ENCODE measurements at regions not wholly inside any gene's neighbourhood (a gene's known extent, or its start where the extent isn't known, plus 50 kb on each side); places are given as distances from the start of the nearest gene placed in this dataset.
"Not testable (repeated sequence)": the region's sequence is repeated elsewhere in the genome, so short reads cannot be mapped to it uniquely, and the experiment has no call there.

GRCh38 chr5:21521157-21521556 lies 1332.0 kb downstream of the CDH12 start:
- not testable (repeated sequence) for H3K9me2 ChIP-seq (replicated peaks; ENCODE audit: insufficient read depth, low read length); DNase-seq; H3K27me3 ChIP-seq (replicated peaks; ENCODE audit: insufficient read depth, low read length)

GRCh38 chr5:21496926-21497325 lies 1356.2 kb downstream of the CDH12 start:
- H4K20me1 ChIP-seq (ENCODE audit: insufficient read depth, low read length); H3K36me3 ChIP-seq (replicated peaks; ENCODE audit: insufficient read depth, low read length); H3K9me3 ChIP-seq (replicated peaks; ENCODE audit: insufficient read depth, low read length); H3K27me3 ChIP-seq (replicated peaks; ENCODE audit: insufficient read depth, low read length); H3K4me1 ChIP-seq (ENCODE audit: low read length); H3F3A ChIP-seq (ENCODE audit: insufficient read depth, low read length); H3K9me2 ChIP-seq (replicated peaks; ENCODE audit: insufficient read depth, low read length); H3K4me3 ChIP-seq (ENCODE audit: low read length); H3K9ac ChIP-seq (ENCODE audit: low read length); H3K27ac ChIP-seq (ENCODE audit: low read length); H3K4me2 ChIP-seq (ENCODE audit: low read depth, low read length); H3K79me2 ChIP-seq (ENCODE audit: low read length); DNase-seq; H2AFZ ChIP-seq (ENCODE audit: low read length): not testable (repeated sequence)

More at GRCh38 chr5:21521157-21521556, 1332.0 kb downstream of the CDH12 start:
- not testable (repeated sequence) for H3K4me3 ChIP-seq (ENCODE audit: low read length); H3K79me2 ChIP-seq (ENCODE audit: low read length); H3K36me3 ChIP-seq (replicated peaks; ENCODE audit: insufficient read depth, low read length); H4K20me1 ChIP-seq (ENCODE audit: insufficient read depth, low read length); H3K9ac ChIP-seq (ENCODE audit: low read length); H3F3A ChIP-seq (ENCODE audit: insufficient read depth, low read length); H3K27ac ChIP-seq (ENCODE audit: low read length); H3K9me3 ChIP-seq (replicated peaks; ENCODE audit: insufficient read depth, low read length); H3K4me2 ChIP-seq (ENCODE audit: low read depth, low read length); H2AFZ ChIP-seq (ENCODE audit: low read length); H3K4me1 ChIP-seq (ENCODE audit: low read length)

GRCh38 chr5:21496056-21496455 lies 1357.1 kb downstream of the CDH12 start:
- not testable (repeated sequence) for H3K79me2 ChIP-seq (ENCODE audit: low read length); H3K9ac ChIP-seq (ENCODE audit: low read length); DNase-seq; H3K9me3 ChIP-seq (replicated peaks; ENCODE audit: insufficient read depth, low read length); H3K4me3 ChIP-seq (ENCODE audit: low read length); H3K4me1 ChIP-seq (ENCODE audit: low read length); H3K36me3 ChIP-seq (replicated peaks; ENCODE audit: insufficient read depth, low read length); H3K27ac ChIP-seq (ENCODE audit: low read length); H3K9me2 ChIP-seq (replicated peaks; ENCODE audit: insufficient read depth, low read length); H4K20me1 ChIP-seq (ENCODE audit: insufficient read depth, low read length); H3F3A ChIP-seq (ENCODE audit: insufficient read depth, low read length); H3K27me3 ChIP-seq (replicated peaks; ENCODE audit: insufficient read depth, low read length); H3K4me2 ChIP-seq (ENCODE audit: low read depth, low read length); H2AFZ ChIP-seq (ENCODE audit: low read length)

GRCh38 chr5:21495235-21495634 lies 1357.9 kb downstream of the CDH12 start:
- H3K9ac ChIP-seq (ENCODE audit: low read length); H3K4me2 ChIP-seq (ENCODE audit: low read depth, low read length); H3F3A ChIP-seq (ENCODE audit: insufficient read depth, low read length); H4K20me1 ChIP-seq (ENCODE audit: insufficient read depth, low read length); H3K4me3 ChIP-seq (ENCODE audit: low read length); H3K79me2 ChIP-seq (ENCODE audit: low read length); H2AFZ ChIP-seq (ENCODE audit: low read length); DNase-seq; H3K27me3 ChIP-seq (replicated peaks; ENCODE audit: insufficient read depth, low read length); H3K36me3 ChIP-seq (replicated peaks; ENCODE audit: insufficient read depth, low read length); H3K9me2 ChIP-seq (replicated peaks; ENCODE audit: insufficient read depth, low read length); H3K4me1 ChIP-seq (ENCODE audit: low read length); H3K9me3 ChIP-seq (replicated peaks; ENCODE audit: insufficient read depth, low read length); H3K27ac ChIP-seq (ENCODE audit: low read length): not testable (repeated sequence)

- DNase-seq; H3K4me2 ChIP-seq (ENCODE audit: low read depth, low read length); H3K9me2 ChIP-seq (replicated peaks; ENCODE audit: insufficient read depth, low read length); H3K9ac ChIP-seq (ENCODE audit: low read length); H3K79me2 ChIP-seq (ENCODE audit: low read length); H4K20me1 ChIP-seq (ENCODE audit: insufficient read depth, low read length); H3K9me3 ChIP-seq (replicated peaks; ENCODE audit: insufficient read depth, low read length); H2AFZ ChIP-seq (ENCODE audit: low read length); H3K36me3 ChIP-seq (replicated peaks; ENCODE audit: insufficient read depth, low read length); H3F3A ChIP-seq (ENCODE audit: insufficient read depth, low read length); H3K27me3 ChIP-seq (replicated peaks; ENCODE audit: insufficient read depth, low read length); H3K4me1 ChIP-seq (ENCODE audit: low read length); H3K27ac ChIP-seq (ENCODE audit: low read length); H3K4me3 ChIP-seq (ENCODE audit: low read length): not testable (repeated sequence)
Measured at GRCh38 chr5:21494033-21494432, 1359.1 kb downstream of the CDH12 start.

GRCh38 chr5:21491182-21491581 lies 1362.0 kb downstream of the CDH12 start:
- not testable (repeated sequence) for H3K27ac ChIP-seq (ENCODE audit: low read length); H3K79me2 ChIP-seq (ENCODE audit: low read length); H3K9me3 ChIP-seq (replicated peaks; ENCODE audit: insufficient read depth, low read length); H2AFZ ChIP-seq (ENCODE audit: low read length); H3K4me1 ChIP-seq (ENCODE audit: low read length); H4K20me1 ChIP-seq (ENCODE audit: insufficient read depth, low read length); H3K36me3 ChIP-seq (replicated peaks; ENCODE audit: insufficient read depth, low read length); H3K9ac ChIP-seq (ENCODE audit: low read length); H3K4me3 ChIP-seq (ENCODE audit: low read length); H3F3A ChIP-seq (ENCODE audit: insufficient read depth, low read length); H3K27me3 ChIP-seq (replicated peaks; ENCODE audit: insufficient read depth, low read length); H3K4me2 ChIP-seq (ENCODE audit: low read depth, low read length); DNase-seq; H3K9me2 ChIP-seq (replicated peaks; ENCODE audit: insufficient read depth, low read length)

GRCh38 chr5:21488828-21489227 lies 1364.3 kb downstream of the CDH12 start:
- H3K9ac ChIP-seq (ENCODE audit: low read length); H3K4me1 ChIP-seq (ENCODE audit: low read length): not testable (repeated sequence)

GRCh38 chr5:21485458-21486000 lies 1367.6 kb downstream of the CDH12 start:
- not testable (repeated sequence) for H3K9ac ChIP-seq (ENCODE audit: low read length); H3K79me2 ChIP-seq (ENCODE audit: low read length); H3K27me3 ChIP-seq (replicated peaks; ENCODE audit: insufficient read depth, low read length); H3K9me2 ChIP-seq (replicated peaks; ENCODE audit: insufficient read depth, low read length); H3K9me3 ChIP-seq (replicated peaks; ENCODE audit: insufficient read depth, low read length); H2AFZ ChIP-seq (ENCODE audit: low read length); H3K4me3 ChIP-seq (ENCODE audit: low read length); H4K20me1 ChIP-seq (ENCODE audit: insufficient read depth, low read length); H3K27ac ChIP-seq (ENCODE audit: low read length); DNase-seq; H3K4me1 ChIP-seq (ENCODE audit: low read length); H3K4me2 ChIP-seq (ENCODE audit: low read depth, low read length); H3F3A ChIP-seq (ENCODE audit: insufficient read depth, low read length); H3K36me3 ChIP-seq (replicated peaks; ENCODE audit: insufficient read depth, low read length)

More at GRCh38 chr5:21488828-21489227, 1364.3 kb downstream of the CDH12 start:
- not testable (repeated sequence) for H3K9me3 ChIP-seq (replicated peaks; ENCODE audit: insufficient read depth, low read length); H3K27me3 ChIP-seq (replicated peaks; ENCODE audit: insufficient read depth, low read length); H3K4me2 ChIP-seq (ENCODE audit: low read depth, low read length); H3K9me2 ChIP-seq (replicated peaks; ENCODE audit: insufficient read depth, low read length); H4K20me1 ChIP-seq (ENCODE audit: insufficient read depth, low read length); H3K79me2 ChIP-seq (ENCODE audit: low read length); DNase-seq; H3K4me3 ChIP-seq (ENCODE audit: low read length); H3K36me3 ChIP-seq (replicated peaks; ENCODE audit: insufficient read depth, low read length); H3F3A ChIP-seq (ENCODE audit: insufficient read depth, low read length); H3K27ac ChIP-seq (ENCODE audit: low read length); H2AFZ ChIP-seq (ENCODE audit: low read length)

Data from MM.1S (cell line).